ENCODE measurements at regions not wholly inside any gene's neighbourhood (a gene's known extent, or its start where the extent isn't known, plus 50 kb on each side); places are given as distances from the start of the nearest gene placed in this dataset.

DNA sequence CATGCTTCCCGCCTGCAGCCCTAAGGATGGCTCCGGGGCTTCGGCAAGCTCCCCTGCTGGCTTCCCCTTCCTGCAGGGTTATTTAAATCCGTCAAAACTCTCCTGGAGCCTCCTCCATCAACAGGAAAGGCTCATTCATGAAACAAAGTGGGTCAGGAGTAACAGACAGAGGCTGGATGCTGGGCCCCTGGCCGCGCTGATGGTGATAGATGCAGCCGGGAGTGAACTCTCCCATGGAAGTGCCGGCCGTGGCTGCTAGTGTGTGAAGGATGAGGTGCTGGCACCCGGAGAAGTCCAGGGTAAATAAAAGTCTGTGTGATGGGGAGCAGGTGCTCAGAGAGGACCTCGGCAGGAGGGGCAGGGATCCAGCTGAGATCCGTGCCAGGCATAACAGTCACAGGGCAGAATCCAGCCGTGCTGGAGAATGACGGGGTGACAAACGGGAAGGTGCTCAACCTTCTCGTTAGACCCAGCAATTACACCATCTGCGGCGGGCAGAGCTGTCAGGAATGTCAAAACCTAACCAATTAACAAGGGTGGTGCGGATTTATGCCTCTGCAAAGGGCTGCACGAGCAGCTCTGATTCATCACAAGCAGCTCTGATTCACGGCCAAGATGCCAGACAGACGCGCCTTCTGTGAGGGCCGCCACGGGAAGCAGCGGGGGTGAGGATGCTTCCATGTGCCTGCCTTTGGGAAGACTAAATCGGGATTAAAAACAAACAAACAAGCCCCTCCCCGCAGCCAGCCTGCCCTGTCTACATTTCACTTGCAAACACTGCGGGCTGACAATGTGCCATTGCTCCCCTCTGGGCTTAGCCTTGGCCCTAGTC, 55.6 kb downstream of the SYNE3 start (continued):
- TF ChIP-seq, protein P1, sequence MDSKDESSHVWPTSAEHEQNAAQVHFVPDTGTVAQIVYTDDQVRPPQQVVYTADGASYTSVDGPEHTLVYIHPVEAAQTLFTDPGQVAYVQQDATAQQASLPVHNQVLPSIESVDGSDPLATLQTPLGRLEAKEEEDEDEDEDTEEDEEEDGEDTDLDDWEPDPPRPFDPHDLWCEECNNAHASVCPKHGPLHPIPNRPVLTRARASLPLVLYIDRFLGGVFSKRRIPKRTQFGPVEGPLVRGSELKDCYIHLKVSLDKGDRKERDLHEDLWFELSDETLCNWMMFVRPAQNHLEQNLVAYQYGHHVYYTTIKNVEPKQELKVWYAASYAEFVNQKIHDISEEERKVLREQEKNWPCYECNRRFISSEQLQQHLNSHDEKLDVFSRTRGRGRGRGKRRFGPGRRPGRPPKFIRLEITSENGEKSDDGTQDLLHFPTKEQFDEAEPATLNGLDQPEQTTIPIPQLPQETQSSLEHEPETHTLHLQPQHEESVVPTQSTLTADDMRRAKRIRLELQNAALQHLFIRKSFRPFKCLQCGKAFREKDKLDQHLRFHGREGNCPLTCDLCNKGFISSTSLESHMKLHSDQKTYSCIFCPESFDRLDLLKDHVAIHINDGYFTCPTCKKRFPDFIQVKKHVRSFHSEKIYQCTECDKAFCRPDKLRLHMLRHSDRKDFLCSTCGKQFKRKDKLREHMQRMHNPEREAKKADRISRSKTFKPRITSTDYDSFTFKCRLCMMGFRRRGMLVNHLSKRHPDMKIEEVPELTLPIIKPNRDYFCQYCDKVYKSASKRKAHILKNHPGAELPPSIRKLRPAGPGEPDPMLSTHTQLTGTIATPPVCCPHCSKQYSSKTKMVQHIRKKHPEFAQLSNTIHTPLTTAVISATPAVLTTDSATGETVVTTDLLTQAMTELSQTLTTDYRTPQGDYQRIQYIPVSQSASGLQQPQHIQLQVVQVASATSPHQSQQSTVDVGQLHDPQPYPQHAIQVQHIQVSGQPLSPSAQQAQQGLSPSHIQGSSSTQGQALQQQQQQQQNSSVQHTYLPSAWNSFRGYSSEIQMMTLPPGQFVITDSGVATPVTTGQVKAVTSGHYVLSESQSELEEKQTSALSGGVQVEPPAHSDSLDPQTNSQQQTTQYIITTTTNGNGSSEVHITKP (tag by site-specific recombination; IDR thresholded peaks at IDR 0.05) = peak; percentile 95
- TF ChIP-seq ZNF843 (tag by site-specific recombination; IDR thresholded peaks at IDR 0.05) (0 out of 2 replicates have a peak, but pooled peaks have one; percentile 46), TCF7L2 (IDR thresholded peaks at IDR 0.05; ENCODE audit: borderline replicate concordance, low read depth, low read length) (no peak), ZNF140 (tag by site-specific recombination; IDR thresholded peaks at IDR 0.05) (no peak), KLF16 (tag by site-specific recombination; IDR thresholded peaks at IDR 0.05) (no peak), ZNF677 (tag by site-specific recombination; IDR thresholded peaks at IDR 0.05) (no peak), ZNF248 (tag by site-specific recombination; IDR thresholded peaks at IDR 0.05) (no peak), ZNF426 (tag by site-specific recombination; IDR thresholded peaks at IDR 0.05) (no peak), ZNF324 (tag by site-specific recombination; IDR thresholded peaks at IDR 0.05) (0 out of 2 replicates have a peak, but pooled peaks have one; percentile 18), ZNF341 (tag by site-specific recombination; IDR thresholded peaks at IDR 0.05; ENCODE audit: low read depth) (no peak; the same call in 1 of the 2 replicates), ZNF350 (tag by site-specific recombination; IDR thresholded peaks at IDR 0.05) (no peak), ZFHX2 (tag by site-specific recombination; conservative IDR thresholded peaks at IDR 0.05) (no peak), MEIS1 (CRISPR knock-in tag; IDR thresholded peaks at IDR 0.05; ENCODE audit: borderline replicate concordance) (no peak), GLI2 (tag by site-specific recombination; IDR thresholded peaks at IDR 0.05; ENCODE audit: borderline replicate concordance, low read depth) (no peak), ZEB2 (tag by site-specific recombination; IDR thresholded peaks at IDR 0.05) (peak; percentile 65; the same call in 1 of the 2 replicates), ZNF629 (tag by site-specific recombination; IDR thresholded peaks at IDR 0.05) (peak; percentile 61), ZNF48 (tag by site-specific recombination; IDR thresholded peaks at IDR 0.05) (no peak), ZNF560 (tag by site-specific recombination; IDR thresholded peaks at IDR 0.05; ENCODE audit: borderline replicate concordance) (no peak)
- TF ChIP-seq, protein P2, sequence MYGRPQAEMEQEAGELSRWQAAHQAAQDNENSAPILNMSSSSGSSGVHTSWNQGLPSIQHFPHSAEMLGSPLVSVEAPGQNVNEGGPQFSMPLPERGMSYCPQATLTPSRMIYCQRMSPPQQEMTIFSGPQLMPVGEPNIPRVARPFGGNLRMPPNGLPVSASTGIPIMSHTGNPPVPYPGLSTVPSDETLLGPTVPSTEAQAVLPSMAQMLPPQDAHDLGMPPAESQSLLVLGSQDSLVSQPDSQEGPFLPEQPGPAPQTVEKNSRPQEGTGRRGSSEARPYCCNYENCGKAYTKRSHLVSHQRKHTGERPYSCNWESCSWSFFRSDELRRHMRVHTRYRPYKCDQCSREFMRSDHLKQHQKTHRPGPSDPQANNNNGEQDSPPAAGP (tag by site-specific recombination; IDR thresholded peaks at IDR 0.05) = peak; percentile 100
- TF ChIP-seq, protein P3, sequence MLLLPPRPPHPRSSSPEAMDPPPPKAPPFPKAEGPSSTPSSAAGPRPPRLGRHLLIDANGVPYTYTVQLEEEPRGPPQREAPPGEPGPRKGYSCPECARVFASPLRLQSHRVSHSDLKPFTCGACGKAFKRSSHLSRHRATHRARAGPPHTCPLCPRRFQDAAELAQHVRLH (tag by site-specific recombination; IDR thresholded peaks at IDR 0.05) = no peak
- TF ChIP-seq, protein P4, sequence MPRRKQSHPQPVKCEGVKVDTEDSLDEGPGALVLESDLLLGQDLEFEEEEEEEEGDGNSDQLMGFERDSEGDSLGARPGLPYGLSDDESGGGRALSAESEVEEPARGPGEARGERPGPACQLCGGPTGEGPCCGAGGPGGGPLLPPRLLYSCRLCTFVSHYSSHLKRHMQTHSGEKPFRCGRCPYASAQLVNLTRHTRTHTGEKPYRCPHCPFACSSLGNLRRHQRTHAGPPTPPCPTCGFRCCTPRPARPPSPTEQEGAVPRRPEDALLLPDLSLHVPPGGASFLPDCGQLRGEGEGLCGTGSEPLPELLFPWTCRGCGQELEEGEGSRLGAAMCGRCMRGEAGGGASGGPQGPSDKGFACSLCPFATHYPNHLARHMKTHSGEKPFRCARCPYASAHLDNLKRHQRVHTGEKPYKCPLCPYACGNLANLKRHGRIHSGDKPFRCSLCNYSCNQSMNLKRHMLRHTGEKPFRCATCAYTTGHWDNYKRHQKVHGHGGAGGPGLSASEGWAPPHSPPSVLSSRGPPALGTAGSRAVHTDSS (tag by site-specific recombination; IDR thresholded peaks at IDR 0.05) = no peak
- TF ChIP-seq, protein P5, sequence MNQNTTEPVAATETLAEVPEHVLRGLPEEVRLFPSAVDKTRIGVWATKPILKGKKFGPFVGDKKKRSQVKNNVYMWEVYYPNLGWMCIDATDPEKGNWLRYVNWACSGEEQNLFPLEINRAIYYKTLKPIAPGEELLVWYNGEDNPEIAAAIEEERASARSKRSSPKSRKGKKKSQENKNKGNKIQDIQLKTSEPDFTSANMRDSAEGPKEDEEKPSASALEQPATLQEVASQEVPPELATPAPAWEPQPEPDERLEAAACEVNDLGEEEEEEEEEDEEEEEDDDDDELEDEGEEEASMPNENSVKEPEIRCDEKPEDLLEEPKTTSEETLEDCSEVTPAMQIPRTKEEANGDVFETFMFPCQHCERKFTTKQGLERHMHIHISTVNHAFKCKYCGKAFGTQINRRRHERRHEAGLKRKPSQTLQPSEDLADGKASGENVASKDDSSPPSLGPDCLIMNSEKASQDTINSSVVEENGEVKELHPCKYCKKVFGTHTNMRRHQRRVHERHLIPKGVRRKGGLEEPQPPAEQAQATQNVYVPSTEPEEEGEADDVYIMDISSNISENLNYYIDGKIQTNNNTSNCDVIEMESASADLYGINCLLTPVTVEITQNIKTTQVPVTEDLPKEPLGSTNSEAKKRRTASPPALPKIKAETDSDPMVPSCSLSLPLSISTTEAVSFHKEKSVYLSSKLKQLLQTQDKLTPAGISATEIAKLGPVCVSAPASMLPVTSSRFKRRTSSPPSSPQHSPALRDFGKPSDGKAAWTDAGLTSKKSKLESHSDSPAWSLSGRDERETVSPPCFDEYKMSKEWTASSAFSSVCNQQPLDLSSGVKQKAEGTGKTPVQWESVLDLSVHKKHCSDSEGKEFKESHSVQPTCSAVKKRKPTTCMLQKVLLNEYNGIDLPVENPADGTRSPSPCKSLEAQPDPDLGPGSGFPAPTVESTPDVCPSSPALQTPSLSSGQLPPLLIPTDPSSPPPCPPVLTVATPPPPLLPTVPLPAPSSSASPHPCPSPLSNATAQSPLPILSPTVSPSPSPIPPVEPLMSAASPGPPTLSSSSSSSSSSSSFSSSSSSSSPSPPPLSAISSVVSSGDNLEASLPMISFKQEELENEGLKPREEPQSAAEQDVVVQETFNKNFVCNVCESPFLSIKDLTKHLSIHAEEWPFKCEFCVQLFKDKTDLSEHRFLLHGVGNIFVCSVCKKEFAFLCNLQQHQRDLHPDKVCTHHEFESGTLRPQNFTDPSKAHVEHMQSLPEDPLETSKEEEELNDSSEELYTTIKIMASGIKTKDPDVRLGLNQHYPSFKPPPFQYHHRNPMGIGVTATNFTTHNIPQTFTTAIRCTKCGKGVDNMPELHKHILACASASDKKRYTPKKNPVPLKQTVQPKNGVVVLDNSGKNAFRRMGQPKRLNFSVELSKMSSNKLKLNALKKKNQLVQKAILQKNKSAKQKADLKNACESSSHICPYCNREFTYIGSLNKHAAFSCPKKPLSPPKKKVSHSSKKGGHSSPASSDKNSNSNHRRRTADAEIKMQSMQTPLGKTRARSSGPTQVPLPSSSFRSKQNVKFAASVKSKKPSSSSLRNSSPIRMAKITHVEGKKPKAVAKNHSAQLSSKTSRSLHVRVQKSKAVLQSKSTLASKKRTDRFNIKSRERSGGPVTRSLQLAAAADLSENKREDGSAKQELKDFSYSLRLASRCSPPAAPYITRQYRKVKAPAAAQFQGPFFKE (tag by site-specific recombination; IDR thresholded peaks at IDR 0.05; ENCODE audit: borderline replicate concordance) = no peak
- TF ChIP-seq, protein P6, sequence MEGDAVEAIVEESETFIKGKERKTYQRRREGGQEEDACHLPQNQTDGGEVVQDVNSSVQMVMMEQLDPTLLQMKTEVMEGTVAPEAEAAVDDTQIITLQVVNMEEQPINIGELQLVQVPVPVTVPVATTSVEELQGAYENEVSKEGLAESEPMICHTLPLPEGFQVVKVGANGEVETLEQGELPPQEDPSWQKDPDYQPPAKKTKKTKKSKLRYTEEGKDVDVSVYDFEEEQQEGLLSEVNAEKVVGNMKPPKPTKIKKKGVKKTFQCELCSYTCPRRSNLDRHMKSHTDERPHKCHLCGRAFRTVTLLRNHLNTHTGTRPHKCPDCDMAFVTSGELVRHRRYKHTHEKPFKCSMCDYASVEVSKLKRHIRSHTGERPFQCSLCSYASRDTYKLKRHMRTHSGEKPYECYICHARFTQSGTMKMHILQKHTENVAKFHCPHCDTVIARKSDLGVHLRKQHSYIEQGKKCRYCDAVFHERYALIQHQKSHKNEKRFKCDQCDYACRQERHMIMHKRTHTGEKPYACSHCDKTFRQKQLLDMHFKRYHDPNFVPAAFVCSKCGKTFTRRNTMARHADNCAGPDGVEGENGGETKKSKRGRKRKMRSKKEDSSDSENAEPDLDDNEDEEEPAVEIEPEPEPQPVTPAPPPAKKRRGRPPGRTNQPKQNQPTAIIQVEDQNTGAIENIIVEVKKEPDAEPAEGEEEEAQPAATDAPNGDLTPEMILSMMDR (tag by site-specific recombination; IDR thresholded peaks at IDR 0.05) = no peak

Measured in HEK293 (cell line).